ENCODE measurements at regions not wholly inside any gene's neighbourhood (a gene's known extent, or its start where the extent isn't known, plus 50 kb on each side); places are given as distances from the start of the nearest gene placed in this dataset.

DNA sequence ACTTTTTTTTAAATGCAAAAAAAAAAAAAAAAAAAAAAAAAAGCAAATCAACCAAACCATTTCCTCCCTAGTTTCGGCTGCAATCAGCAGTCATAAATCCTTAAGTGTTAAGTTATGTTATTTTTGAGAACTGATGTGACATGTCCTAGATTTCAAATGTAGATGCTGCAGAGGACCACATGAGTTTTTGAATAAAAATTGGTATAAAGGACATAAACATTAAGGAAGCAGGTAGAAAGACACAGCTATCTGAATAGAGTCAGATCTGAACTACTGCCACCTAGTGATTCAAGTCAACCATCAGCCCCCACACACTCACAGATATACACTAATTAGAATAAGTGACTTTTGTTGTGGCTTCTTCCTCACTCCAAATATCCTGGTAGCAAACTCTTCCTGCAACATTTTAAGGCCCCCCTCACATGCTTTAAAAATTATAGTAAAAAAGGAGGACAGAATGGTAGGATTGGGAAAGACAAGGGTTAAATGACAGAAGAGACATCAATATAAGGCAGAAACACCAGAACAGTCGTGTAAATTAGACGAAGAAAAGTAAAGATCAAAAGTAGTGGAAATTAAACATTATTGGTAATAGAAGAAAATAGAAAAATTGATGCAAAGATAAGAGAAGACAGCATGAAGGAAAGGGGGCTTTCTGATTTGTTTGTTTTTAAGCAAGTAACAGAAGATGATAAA lies 394.5 kb upstream of the ATP2B1 start:
- TF ChIP-seq, protein P1, sequence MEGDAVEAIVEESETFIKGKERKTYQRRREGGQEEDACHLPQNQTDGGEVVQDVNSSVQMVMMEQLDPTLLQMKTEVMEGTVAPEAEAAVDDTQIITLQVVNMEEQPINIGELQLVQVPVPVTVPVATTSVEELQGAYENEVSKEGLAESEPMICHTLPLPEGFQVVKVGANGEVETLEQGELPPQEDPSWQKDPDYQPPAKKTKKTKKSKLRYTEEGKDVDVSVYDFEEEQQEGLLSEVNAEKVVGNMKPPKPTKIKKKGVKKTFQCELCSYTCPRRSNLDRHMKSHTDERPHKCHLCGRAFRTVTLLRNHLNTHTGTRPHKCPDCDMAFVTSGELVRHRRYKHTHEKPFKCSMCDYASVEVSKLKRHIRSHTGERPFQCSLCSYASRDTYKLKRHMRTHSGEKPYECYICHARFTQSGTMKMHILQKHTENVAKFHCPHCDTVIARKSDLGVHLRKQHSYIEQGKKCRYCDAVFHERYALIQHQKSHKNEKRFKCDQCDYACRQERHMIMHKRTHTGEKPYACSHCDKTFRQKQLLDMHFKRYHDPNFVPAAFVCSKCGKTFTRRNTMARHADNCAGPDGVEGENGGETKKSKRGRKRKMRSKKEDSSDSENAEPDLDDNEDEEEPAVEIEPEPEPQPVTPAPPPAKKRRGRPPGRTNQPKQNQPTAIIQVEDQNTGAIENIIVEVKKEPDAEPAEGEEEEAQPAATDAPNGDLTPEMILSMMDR (conservative IDR thresholded peaks at IDR 0.05 in 1 of 2, IDR thresholded peaks at IDR 0.05 in 1 of 2; ENCODE audit: low read depth in 1 of 2, low read length in 2 of 2): peak; percentile 60 to 70
- no peak for TF ChIP-seq EZH2 (IDR thresholded peaks at IDR 0.05; ENCODE audit: low read length, missing control alignments)
